HG03045 (cell line): ENCODE measurements at regions not wholly inside any gene's neighbourhood (a gene's known extent, or its start where the extent isn't known, plus 50 kb on each side); places are given as distances from the start of the nearest gene placed in this dataset.

Experiments
- ATAC-seq: cut with Tn5 transposase; IDR thresholded peaks from one replicate; pipeline ENCODE4 v1.9.1; 2021; ENCODE audit warnings: mild to moderate bottlenecking, moderate library complexity; ENCODE audit not compliant: unreplicated experiment

GRCh38 chr20:6882561-6883291, 115.2 kb downstream of the BMP2 start:
- ATAC-seq = no peak

- ATAC-seq = no peak
Observed at GRCh38 chr20:6884114-6884513, 116.6 kb downstream of the BMP2 start.

- ATAC-seq = no peak
Observed at GRCh38 chr20:6886065-6886729, 118.7 kb downstream of the BMP2 start.

- no peak for ATAC-seq
Observed at GRCh38 chr20:6887966-6888365, 120.5 kb downstream of the BMP2 start.

- no peak for ATAC-seq
Observed at GRCh38 chr20:6888736-6889395, 121.4 kb downstream of the BMP2 start.

GRCh38 chr20:6892724-6893123, 125.2 kb downstream of the BMP2 start:
- no peak for ATAC-seq

- no peak for ATAC-seq
Observed at GRCh38 chr20:6898928-6899327, 131.4 kb downstream of the BMP2 start.

- ATAC-seq = no peak
Observed at GRCh38 chr20:6906871-6907270, 139.4 kb downstream of the BMP2 start.

GRCh38 chr20:6908673-6909072, 141.2 kb downstream of the BMP2 start:
- ATAC-seq = no peak

GRCh38 chr20:6909608-6910007, 142.1 kb downstream of the BMP2 start:
- no peak for ATAC-seq

GRCh38 chr20:6914986-6915385, 147.5 kb downstream of the BMP2 start:
- no peak for ATAC-seq

GRCh38 chr20:6916938-6917337, 149.5 kb downstream of the BMP2 start:
- ATAC-seq = no peak

- ATAC-seq = no peak
Observed at GRCh38 chr20:6919792-6920468, 152.4 kb downstream of the BMP2 start.

GRCh38 chr20:6920991-6921613, 153.6 kb downstream of the BMP2 start:
- ATAC-seq = no peak

GRCh38 chr20:6921717-6922386, 154.4 kb downstream of the BMP2 start:
- ATAC-seq = no peak

- ATAC-seq = no peak
Observed at GRCh38 chr20:6924681-6925080, 157.2 kb downstream of the BMP2 start.

GRCh38 chr20:6925744-6926278, 158.3 kb downstream of the BMP2 start:
- no peak for ATAC-seq

- no peak for ATAC-seq
Observed at GRCh38 chr20:6940048-6940447, 172.6 kb downstream of the BMP2 start.

- ATAC-seq = no peak
Observed at GRCh38 chr20:6940876-6941275, 173.4 kb downstream of the BMP2 start.

- no peak for ATAC-seq
Observed at GRCh38 chr20:6941571-6941970, 174.1 kb downstream of the BMP2 start.
